Osteocyte (in vitro differentiated cells): ENCODE measurements at regions not wholly inside any gene's neighbourhood (a gene's known extent, or its start where the extent isn't known, plus 50 kb on each side); places are given as distances from the start of the nearest gene placed in this dataset.
"Not testable (repeated sequence)": the region's sequence is repeated elsewhere in the genome, so short reads cannot be mapped to it uniquely, and the experiment has no call there.

ENCODE experiments used
- DNase-seq: peaks from one replicate; pipeline ENCODE4 v3.0.0; 2021; ENCODE audit warnings: mixed read lengths; ENCODE audit not compliant: unreplicated experiment; ENCODE audit errors: extremely low spot score
- H3K27ac Mint-ChIP-seq: one replicate; pipeline ENCODE4 v1.8.0; 2021; ENCODE audit warnings: mild to moderate bottlenecking, mixed read lengths; ENCODE audit not compliant: unreplicated experiment
- H3K27me3 Mint-ChIP-seq: one replicate; pipeline ENCODE4 v1.8.0; 2021; ENCODE audit warnings: mixed read lengths; ENCODE audit not compliant: unreplicated experiment
- H3K36me3 Mint-ChIP-seq: one replicate; pipeline ENCODE4 v1.8.0; 2021; ENCODE audit warnings: mixed read lengths; ENCODE audit not compliant: unreplicated experiment
- H3K4me1 Mint-ChIP-seq: one replicate; pipeline ENCODE4 v1.8.0; 2021; ENCODE audit warnings: mixed read lengths; ENCODE audit not compliant: unreplicated experiment
- H3K4me3 Mint-ChIP-seq: one replicate; pipeline ENCODE4 v1.8.0; 2021; ENCODE audit warnings: mild to moderate bottlenecking, moderate library complexity, mixed read lengths; ENCODE audit not compliant: unreplicated experiment
- H3K9me3 Mint-ChIP-seq: one replicate; pipeline ENCODE4 v1.8.0; 2021; ENCODE audit warnings: mixed read lengths; ENCODE audit not compliant: unreplicated experiment
- CTCF ChIP-seq: fragments of 200-600 bp; sonication (generic); IDR thresholded peaks from 2 replicates; pipeline ENCODE4 v1.5.0; 2021; ENCODE audit warnings: antibody characterized with exemption, mild to moderate bottlenecking, moderate library complexity

- H3K4me3 Mint-ChIP-seq: no peak overlapping the region
- no peak overlapping the region for H3K27ac Mint-ChIP-seq
- no peak for DNase-seq
- peaks cover 4% of the 10 kb centered on the region for H3K4me1 Mint-ChIP-seq
- peaks cover 21% of the 10 kb centered on the region for H3K9me3 Mint-ChIP-seq
- H3K36me3 Mint-ChIP-seq: peaks cover 7% of the 10 kb centered on the region
- TF ChIP-seq CTCF: no peak
- H3K27me3 Mint-ChIP-seq: no peaks in the 10 kb centered on the region
Observed at GRCh38 chr1:115522386-115522785, 119.4 kb upstream of the VANGL1 start.

- H3K4me3 Mint-ChIP-seq: no peak overlapping the region
- no peak overlapping the region for H3K27ac Mint-ChIP-seq
- H3K36me3 Mint-ChIP-seq: peaks cover 3% of the 10 kb centered on the region
- no peak for DNase-seq
- no peaks in the 10 kb centered on the region for H3K4me1 Mint-ChIP-seq
- H3K27me3 Mint-ChIP-seq: no peaks in the 10 kb centered on the region
- H3K9me3 Mint-ChIP-seq: peaks cover 13% of the 10 kb centered on the region
- no peak for TF ChIP-seq CTCF
Observed at GRCh38 chr1:115515270-115515669, 126.5 kb upstream of the VANGL1 start.

- not testable (repeated sequence) for H3K4me3 Mint-ChIP-seq, DNase-seq, H3K27ac Mint-ChIP-seq, H3K9me3 Mint-ChIP-seq, H3K36me3 Mint-ChIP-seq, H3K27me3 Mint-ChIP-seq, H3K4me1 Mint-ChIP-seq
Observed at GRCh38 chr1:115510226-115510625, 131.5 kb upstream of the VANGL1 start.

- Mint-ChIP-seq H3K27me3 (no peaks in the 10 kb centered on the region), H3K27ac (no peak overlapping the region), H3K36me3 (no peaks in the 10 kb centered on the region), H3K9me3 (no peaks in the 10 kb centered on the region), H3K4me1 (peaks cover 2% of the 10 kb centered on the region), H3K4me3 (no peak overlapping the region)
- DNase-seq: no peak
- no peak for TF ChIP-seq CTCF
Observed at GRCh38 chr1:115507901-115508300, 133.9 kb upstream of the VANGL1 start.

GRCh38 chr1:115506924-115507589 is 134.7 kb upstream of the VANGL1 start:
- peak; percentile 65 for TF ChIP-seq CTCF
- DNase-seq: no peak
- Mint-ChIP-seq H3K4me3 (no peak overlapping the region), H3K4me1 (peaks cover 2% of the 10 kb centered on the region), H3K36me3 (no peaks in the 10 kb centered on the region), H3K27me3 (no peaks in the 10 kb centered on the region), H3K9me3 (no peaks in the 10 kb centered on the region), H3K27ac (no peak overlapping the region)

GRCh38 chr1:115506518-115506917 is 135.3 kb upstream of the VANGL1 start:
- Mint-ChIP-seq H3K4me1 (peaks cover 2% of the 10 kb centered on the region), H3K36me3 (no peaks in the 10 kb centered on the region), H3K27ac (no peak overlapping the region), H3K27me3 (no peaks in the 10 kb centered on the region), H3K4me3 (no peak overlapping the region), H3K9me3 (no peaks in the 10 kb centered on the region)
- no peak for TF ChIP-seq CTCF
- no peak for DNase-seq
